Heart left ventricle (tissue), 16 donors: ENCODE measurements at regions not wholly inside any gene's neighbourhood (a gene's known extent, or its start where the extent isn't known, plus 50 kb on each side); places are given as distances from the start of the nearest gene placed in this dataset.

ENCODE experiments used
- ATAC-seq, 4 donors: fragments of 200-7000 bp; cut with Tn5 transposase; one replicate each; pipeline ENCODE4 v1.9.1; 2020 to 2022; ENCODE audit warnings: moderate library complexity in 4 of 4, mild to moderate bottlenecking in 3 of 4, moderate number of reproducible peaks in 1 of 4
- DNase-seq, 5 donors: peaks; one replicate each; pipeline ENCODE4 v3.0.0-alpha.2; 2020
- H3K27ac ChIP-seq, 12 donors: fragments of 200-600 bp; sonication (generic) in 4 of 12; one replicate each; pipeline versions ENCODE4 v1.5.0 to v1.8.0; 2016 to 2022; ENCODE audit warnings: mild to moderate bottlenecking in 2 of 12
- H3K27me3 ChIP-seq, 9 donors: fragments of 200-600 bp; sonication (generic) in 2 of 9; one replicate each; pipeline versions ENCODE4 v1.5.1 to v1.8.0; 2016 to 2022; ENCODE audit warnings: mild to moderate bottlenecking in 3 of 9
- H3K36me3 ChIP-seq, 9 donors: fragments of 200-600 bp; sonication (generic) in 2 of 9; one replicate each; pipeline versions ENCODE4 v1.5.0 to v1.8.0; 2018 to 2022; ENCODE audit warnings: mild to moderate bottlenecking in 2 of 9
- H3K4me1 ChIP-seq, 12 donors: fragments of 200-600 bp; sonication (generic) in 4 of 12; one replicate each; pipeline versions ENCODE4 v1.5.0 to v1.8.0; 2016 to 2022; ENCODE audit warnings: mild to moderate bottlenecking in 3 of 12
- H3K4me3 ChIP-seq, 12 donors: fragments of 200-600 bp; sonication (generic) in 4 of 12; one replicate each; pipeline versions ENCODE4 v1.5.0 to v1.8.0; 2017 to 2022; ENCODE audit warnings: mild to moderate bottlenecking in 9 of 12, moderate library complexity in 4 of 12
- H3K9me3 ChIP-seq, 12 donors: fragments of 200-600 bp; sonication (generic) in 4 of 12; one replicate each; pipeline versions ENCODE4 v1.5.0 to v1.8.0; 2016 to 2022; ENCODE audit warnings: mild to moderate bottlenecking in 1 of 12
- CTCF ChIP-seq, 12 donors: fragments of 200-600 bp; sonication (generic) in 4 of 12; IDR thresholded peaks; one replicate each; pipeline versions ENCODE4 v1.5.0 to v1.8.0; 2018 to 2022; ENCODE audit warnings: antibody characterized with exemption in 12 of 12, mild to moderate bottlenecking in 5 of 12
- POLR2A ChIP-seq, 2 donors: fragments of 450-650 bp; IDR thresholded peaks; one replicate each; pipeline ENCODE4 v1.6.1; 2017; ENCODE audit warnings: antibody characterized with exemption in 2 of 2, mild to moderate bottlenecking in 2 of 2, moderate library complexity in 2 of 2
- WGBS, 4 donors: extraction: QIAGEN DNeasy Blood & Tissue Kit in 2 of 4; methylation state at CpG; one replicate each; pipeline versions ENCODE4 v1.1.5 to v1.1.7; 2013 to 2018; 5-methylcytosine and 5-hydroxymethylcytosine counted together
- intact Hi-C, 10 donors: fragments of 100-400 bp; cut with DNase I; formaldehyde crosslinking; loops; one replicate each; pipeline versions ENCODE4 v1.11.1 to v1.14.2; 2022
- donor health status: ischemic (EF 13 %, LVEDD 7.1; RV severe dilation, severe dysfunction).
- donor health status: healthy with polysubstance abuse.
- donor health status: DM: no; HTN: yes; CAD: no.
- donor health status: DM: no; HTN: no; CAD: no.
- donor health status: ischemic (EF 25% LVEDD 6.9; RV normal size, moderate dysfunction).
- donor health status: ischemic (EF 25% LVEDD 5.7; RV mildly dilated, moderate dysfunction).
- donor health status: healthy.
- donor health status: DM: yes; HTN: yes; CAD: no.
- donor health status: ischemic (EF 35%, LVEDD 5.7; RV mildly dilated, moderate dysfunction).
- donor health status: nonischemic (EF 11% LVEDD 7.7; RV severe dilation, severe dysfunction).
- donor health status: DM: yes; HTN: yes; CAD: no.
- donor health status: PGD.
- donor health status: ischemic (EF 29% LVEDD 5.4; RV normal size, mild dysfunction).
- donor health status: nonischemic (EF 23%, LVEDD 6.1; RV moderate dilation, normal function).

DNA sequence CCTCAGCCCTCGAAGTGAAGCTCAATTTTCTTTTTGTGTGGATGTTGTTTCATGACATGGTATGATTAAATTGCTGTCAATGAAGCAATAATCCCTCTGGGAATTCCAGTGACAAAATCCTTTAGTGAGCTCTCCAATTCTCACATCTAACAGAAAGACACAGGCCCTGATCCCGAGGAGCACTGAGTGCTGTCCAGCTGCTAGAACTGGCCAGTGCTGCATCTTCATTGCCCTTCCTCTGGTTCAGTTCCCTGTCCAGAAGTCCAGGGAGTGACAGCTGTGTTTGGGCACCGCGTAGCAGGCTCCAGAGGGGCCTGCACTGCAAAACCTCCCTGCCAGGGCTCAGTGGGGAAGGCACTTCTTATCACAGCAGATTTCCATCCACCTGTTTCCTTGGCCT, 516.8 kb upstream of the ATP11B start:
- TF ChIP-seq CTCF (IDR thresholded peaks at IDR 0.05) (no peak), POLR2A (IDR thresholded peaks at IDR 0.05) (no peak)
- Histone ChIP-seq H3K4me1 (no peaks in the 10 kb centered on the region), H3K27me3 (peaks cover 0 to 7% (median 0%) of the 10 kb centered on the region in 9 donors), H3K9me3 (no peaks in the 10 kb centered on the region), H3K36me3 (no peaks in the 10 kb centered on the region), H3K4me3 (no peak overlapping the region), H3K27ac (no peak overlapping the region)
- ATAC-seq (no peak), DNase-seq (no peak)
- intact Hi-C loops = no loop called here
- 27 to 41% (median 37%) methylated on average over 3 to 4 of the region's 4 CpGs for WGBS, 4 donors

GRCh38 chr3:182284793-182285192, 508.5 kb upstream of the ATP11B start:
- no peak overlapping the region for H3K27ac ChIP-seq
- no peaks in the 10 kb centered on the region for H3K4me1 ChIP-seq
- no peaks in the 10 kb centered on the region for H3K36me3 ChIP-seq
- TF ChIP-seq POLR2A (IDR thresholded peaks at IDR 0.05) = no peak
- TF ChIP-seq CTCF (IDR thresholded peaks at IDR 0.05) = no peak
- H3K4me3 ChIP-seq = no peak overlapping the region
- intact Hi-C loops = no loop called here
- WGBS, 4 donors = 39 to 51% (median 43%) methylated on average over 5 of the region's 5 CpGs
- H3K9me3 ChIP-seq = no peaks in the 10 kb centered on the region
- ATAC-seq (no peak), DNase-seq (no peak)
- peaks cover 0 to 16% (median 0%) of the 10 kb centered on the region in 9 donors for H3K27me3 ChIP-seq

- H3K27ac ChIP-seq = no peak overlapping the region
- WGBS, 4 donors = 46 to 71% (median 57%) methylated on average over 1 of the region's 1 CpG
- intact Hi-C loops = no loop called here
- ATAC-seq (no peak), DNase-seq (no peak)
- H3K4me1 ChIP-seq = no peaks in the 10 kb centered on the region
- no peak for TF ChIP-seq CTCF (IDR thresholded peaks at IDR 0.05)
- TF ChIP-seq POLR2A (IDR thresholded peaks at IDR 0.05) = no peak
- no peaks in the 10 kb centered on the region for H3K36me3 ChIP-seq
- no peaks in the 10 kb centered on the region for H3K9me3 ChIP-seq
- no peaks in the 10 kb centered on the region for H3K27me3 ChIP-seq
- no peak overlapping the region for H3K4me3 ChIP-seq
Observed at GRCh38 chr3:182292591-182292990, 500.7 kb upstream of the ATP11B start.

DNA sequence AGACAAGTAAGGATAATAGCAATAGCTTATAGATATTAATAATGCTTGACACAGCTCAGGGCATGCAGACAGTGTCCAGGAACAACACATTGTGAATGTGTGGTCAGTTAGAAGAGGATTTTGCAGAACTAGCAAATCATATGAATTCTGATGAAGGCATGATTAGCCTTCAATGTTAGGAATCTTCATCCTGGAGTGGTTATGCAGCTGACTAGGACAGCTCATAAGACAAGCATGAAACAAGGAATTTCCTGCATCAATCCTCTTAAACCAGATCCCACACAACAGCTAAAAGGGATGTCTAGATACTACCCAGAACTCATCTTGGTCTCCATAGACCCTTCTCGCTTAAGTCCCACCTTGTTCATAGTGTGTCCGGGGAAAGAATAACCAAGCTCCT, 499.0 kb upstream of the ATP11B start:
- intact Hi-C loops = no loop called here
- no peak for TF ChIP-seq CTCF (IDR thresholded peaks at IDR 0.05)
- no peak for TF ChIP-seq POLR2A (IDR thresholded peaks at IDR 0.05)
- Histone ChIP-seq H3K4me3 (no peak overlapping the region), H3K4me1 (no peaks in the 10 kb centered on the region), H3K27ac (no peak overlapping the region), H3K36me3 (no peaks in the 10 kb centered on the region), H3K9me3 (no peaks in the 10 kb centered on the region), H3K27me3 (no peaks in the 10 kb centered on the region)
- ATAC-seq (no peak), DNase-seq (no peak)
- 90 to 100% (median 96%) methylated on average over 2 of the region's 2 CpGs for WGBS, 4 donors
